ENCODE measurements at regions not wholly inside any gene's neighbourhood (a gene's known extent, or its start where the extent isn't known, plus 50 kb on each side); places are given as distances from the start of the nearest gene placed in this dataset.

DNA sequence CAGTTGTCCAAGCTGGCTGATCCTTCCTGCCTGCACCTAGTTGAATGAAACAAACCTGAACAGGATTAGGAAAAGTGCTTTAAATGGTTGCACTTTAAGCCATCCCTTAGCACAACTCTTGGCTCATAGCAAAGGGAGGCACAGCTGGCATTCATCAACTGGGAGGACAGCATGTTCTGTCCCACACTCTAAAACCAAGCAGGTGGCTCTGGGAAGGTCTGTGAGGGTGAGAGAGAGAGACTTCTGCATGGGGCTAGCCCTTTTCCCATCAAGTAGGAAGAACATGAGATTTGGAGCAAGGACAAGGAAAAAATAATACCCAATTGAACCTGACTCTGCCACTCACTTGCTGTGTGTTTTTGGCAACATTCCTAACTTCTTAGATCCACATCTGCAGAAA is 140.9 kb upstream of the CCL2 start:
- no peak for ATAC-seq (replicated peaks)
- no peaks in the 10 kb centered on the region for H3K36me3 Mint-ChIP-seq (ENCODE audit: low read depth)
- H3K27me3 Mint-ChIP-seq, result peaks cover 33% of the 10 kb centered on the region
- no peak overlapping the region for H3K4me3 Mint-ChIP-seq
- no peaks in the 10 kb centered on the region for H3K4me1 Mint-ChIP-seq
- H3K9me3 Mint-ChIP-seq, result no peaks in the 10 kb centered on the region
- no peak overlapping the region for H3K27ac Mint-ChIP-seq

DNA sequence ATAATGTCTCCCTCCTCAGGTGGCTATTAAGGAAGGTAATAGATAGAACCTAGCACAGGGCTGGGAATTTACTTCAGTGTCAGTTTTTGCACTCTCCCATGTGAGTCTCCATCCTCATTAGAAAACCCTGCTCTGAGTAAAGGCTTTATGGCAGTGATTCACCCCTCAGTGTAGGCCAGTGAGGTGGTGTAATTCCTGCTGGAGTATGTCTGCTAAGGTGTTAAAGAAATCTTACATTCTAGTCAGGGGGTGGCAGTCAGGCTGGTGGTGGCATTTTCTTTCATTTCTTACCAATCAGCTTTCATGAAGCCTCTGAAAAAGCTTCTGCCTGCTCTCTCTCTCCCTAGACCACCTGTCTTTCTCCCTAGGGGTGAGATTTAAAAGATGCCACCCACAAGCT is 138.8 kb upstream of the CCL2 start:
- H3K36me3 Mint-ChIP-seq (ENCODE audit: low read depth), result no peaks in the 10 kb centered on the region
- H3K27me3 Mint-ChIP-seq, result peaks cover 37% of the 10 kb centered on the region
- no peaks in the 10 kb centered on the region for H3K9me3 Mint-ChIP-seq
- no peak overlapping the region for H3K27ac Mint-ChIP-seq
- no peaks in the 10 kb centered on the region for H3K4me1 Mint-ChIP-seq
- no peak for ATAC-seq (replicated peaks)
- no peak overlapping the region for H3K4me3 Mint-ChIP-seq

DNA sequence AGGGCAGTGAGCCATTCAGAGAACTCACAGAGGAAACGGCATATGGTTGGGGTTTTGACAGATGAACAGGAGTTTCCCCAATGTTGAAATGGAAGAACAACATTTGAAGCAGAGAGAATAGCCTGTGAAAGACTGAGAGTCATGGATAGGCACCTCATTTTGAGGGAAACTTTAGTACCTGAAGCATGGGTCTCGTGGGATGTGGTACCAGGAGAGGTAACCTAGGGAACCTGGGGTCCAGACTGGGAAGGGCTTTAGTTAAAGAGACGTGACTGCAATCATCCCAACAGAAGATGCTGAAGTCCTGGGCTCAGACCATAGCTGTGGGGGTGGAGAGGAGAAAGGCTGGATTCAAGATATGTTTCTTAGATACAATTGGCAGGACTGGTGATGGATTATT is 137.8 kb upstream of the CCL2 start:
- Mint-ChIP-seq H3K9me3 (no peaks in the 10 kb centered on the region), H3K27me3 (peaks cover 47% of the 10 kb centered on the region), H3K4me3 (no peak overlapping the region), H3K4me1 (no peaks in the 10 kb centered on the region), H3K36me3 (ENCODE audit: low read depth) (no peaks in the 10 kb centered on the region), H3K27ac (no peak overlapping the region)
- no peak for ATAC-seq (replicated peaks)

DNA sequence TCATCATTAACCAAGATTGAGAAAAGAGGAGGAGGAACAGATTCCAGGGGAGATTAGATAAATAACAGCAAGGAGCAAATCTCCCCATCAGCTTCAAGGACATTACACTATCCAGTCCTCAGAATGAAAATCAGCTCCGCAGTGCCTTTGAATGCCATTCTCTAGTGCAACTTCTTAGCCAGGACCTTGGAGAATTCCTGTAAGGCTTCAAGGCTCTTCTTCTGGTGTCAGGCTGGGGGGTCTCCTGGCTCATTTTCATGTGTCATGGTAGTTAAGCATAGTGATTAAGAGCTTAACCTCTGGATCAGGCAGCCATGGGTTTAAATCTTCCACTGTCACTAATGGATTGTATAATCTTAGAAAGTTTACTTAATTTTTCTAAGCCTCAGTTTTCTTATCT is 137.3 kb upstream of the CCL2 start:
- Mint-ChIP-seq H3K4me1 (no peaks in the 10 kb centered on the region), H3K4me3 (no peak overlapping the region)

DNA sequence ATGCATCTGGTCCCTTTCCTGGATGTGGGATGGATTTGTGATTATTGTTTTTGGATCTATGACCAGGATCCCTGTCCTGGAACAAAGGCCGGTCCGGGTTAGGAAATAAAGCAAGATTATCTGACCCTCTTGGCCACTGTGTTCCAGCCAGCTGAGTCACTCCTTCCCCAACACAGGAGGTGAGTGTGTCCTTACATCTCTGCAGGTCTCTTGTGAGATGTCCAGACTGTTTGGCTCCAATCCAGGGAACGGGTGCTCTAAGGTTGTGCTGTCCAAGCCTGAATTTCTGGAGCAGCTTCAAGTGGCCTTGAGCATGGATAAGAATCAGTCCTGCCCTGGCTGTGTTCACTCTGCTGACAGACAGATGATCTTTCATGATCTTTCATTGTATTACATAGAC is 136.5 kb upstream of the CCL2 start:
- ATAC-seq (replicated peaks), result no peak
- H3K4me3 Mint-ChIP-seq, result no peak overlapping the region
- no peak overlapping the region for H3K27ac Mint-ChIP-seq
- H3K27me3 Mint-ChIP-seq, result peaks cover 45% of the 10 kb centered on the region
- H3K36me3 Mint-ChIP-seq (ENCODE audit: low read depth), result no peaks in the 10 kb centered on the region
- no peaks in the 10 kb centered on the region for H3K4me1 Mint-ChIP-seq
- H3K9me3 Mint-ChIP-seq, result no peaks in the 10 kb centered on the region

More for the DNA sequence above, 137.3 kb upstream of the CCL2 start:
- ATAC-seq (replicated peaks), result no peak
- H3K27me3 Mint-ChIP-seq, result peaks cover 46% of the 10 kb centered on the region
- no peaks in the 10 kb centered on the region for H3K36me3 Mint-ChIP-seq (ENCODE audit: low read depth)
- H3K27ac Mint-ChIP-seq, result no peak overlapping the region
- no peaks in the 10 kb centered on the region for H3K9me3 Mint-ChIP-seq

DNA sequence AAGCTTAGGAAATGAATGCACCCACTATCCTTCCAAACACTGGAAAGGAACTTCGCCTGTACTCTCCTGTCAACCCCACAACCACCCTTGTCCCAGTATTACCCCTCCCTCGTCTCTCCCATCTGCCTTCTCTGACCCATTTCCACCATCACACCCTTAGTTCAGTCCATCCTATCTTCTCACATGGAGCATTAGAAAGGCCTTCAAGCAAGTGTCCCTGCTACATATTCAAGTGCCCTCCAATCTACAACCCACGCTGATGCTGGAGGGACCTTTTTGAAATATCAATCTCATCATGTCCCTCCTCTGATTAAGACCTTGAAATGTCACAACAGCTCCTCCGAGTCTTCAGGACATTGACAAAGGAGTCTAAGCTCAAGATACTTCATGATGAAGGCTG is 133.8 kb upstream of the CCL2 start:
- Mint-ChIP-seq H3K27ac (no peak overlapping the region), H3K4me1 (no peaks in the 10 kb centered on the region), H3K4me3 (no peak overlapping the region), H3K27me3 (peaks cover 46% of the 10 kb centered on the region), H3K9me3 (no peaks in the 10 kb centered on the region), H3K36me3 (ENCODE audit: low read depth) (no peaks in the 10 kb centered on the region)
- ATAC-seq (replicated peaks), result no peak

DNA sequence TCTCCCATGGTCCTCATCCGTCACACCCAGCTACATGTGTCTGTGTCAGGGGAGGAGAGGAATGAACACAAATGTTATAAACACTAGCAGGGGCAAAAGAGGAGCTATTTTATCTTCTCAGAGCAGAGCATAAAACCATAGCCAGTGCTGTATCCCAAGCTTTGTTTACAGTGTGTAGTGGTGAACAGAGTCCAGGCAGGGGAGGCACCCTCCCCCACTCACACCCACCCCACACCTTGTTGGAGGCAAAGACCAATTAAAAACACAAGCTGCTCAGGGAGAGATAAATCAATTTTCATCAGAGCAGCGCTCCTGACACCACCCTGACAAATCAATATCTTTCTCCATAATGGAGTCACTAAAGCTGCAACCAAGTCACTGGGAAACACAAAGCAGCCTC is 132.6 kb upstream of the CCL2 start:
- no peak overlapping the region for H3K4me3 Mint-ChIP-seq
- H3K27me3 Mint-ChIP-seq, result peaks cover 37% of the 10 kb centered on the region
- H3K9me3 Mint-ChIP-seq, result no peaks in the 10 kb centered on the region
- ATAC-seq (replicated peaks), result no peak
- H3K36me3 Mint-ChIP-seq (ENCODE audit: low read depth), result no peaks in the 10 kb centered on the region
- no peak overlapping the region for H3K27ac Mint-ChIP-seq
- H3K4me1 Mint-ChIP-seq, result no peaks in the 10 kb centered on the region

DNA sequence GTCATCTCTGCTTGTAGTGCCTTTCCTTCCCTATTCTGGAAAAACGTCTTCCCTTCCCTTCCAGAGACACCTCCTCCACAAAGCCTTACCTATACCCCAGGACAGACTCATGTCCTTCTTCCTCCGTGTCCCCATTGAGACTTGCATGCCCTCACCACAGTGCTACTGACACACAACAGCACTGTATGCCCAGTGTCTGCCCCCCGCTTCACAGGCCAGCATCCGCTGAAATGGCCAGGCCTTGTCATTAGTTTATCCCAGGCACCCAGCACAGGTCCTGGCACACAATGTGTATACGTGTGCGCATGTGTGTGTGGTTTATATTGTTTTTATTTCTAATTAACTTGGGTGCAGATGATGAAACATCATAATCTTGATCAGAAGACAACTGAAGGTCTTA is 130.1 kb upstream of the CCL2 start:
- H3K36me3 Mint-ChIP-seq (ENCODE audit: low read depth), result no peaks in the 10 kb centered on the region
- H3K4me1 Mint-ChIP-seq, result no peaks in the 10 kb centered on the region
- no peak overlapping the region for H3K4me3 Mint-ChIP-seq
- no peak overlapping the region for H3K27ac Mint-ChIP-seq
- H3K9me3 Mint-ChIP-seq, result no peaks in the 10 kb centered on the region
- ATAC-seq (replicated peaks), result no peak
- H3K27me3 Mint-ChIP-seq, result peaks cover 33% of the 10 kb centered on the region

DNA sequence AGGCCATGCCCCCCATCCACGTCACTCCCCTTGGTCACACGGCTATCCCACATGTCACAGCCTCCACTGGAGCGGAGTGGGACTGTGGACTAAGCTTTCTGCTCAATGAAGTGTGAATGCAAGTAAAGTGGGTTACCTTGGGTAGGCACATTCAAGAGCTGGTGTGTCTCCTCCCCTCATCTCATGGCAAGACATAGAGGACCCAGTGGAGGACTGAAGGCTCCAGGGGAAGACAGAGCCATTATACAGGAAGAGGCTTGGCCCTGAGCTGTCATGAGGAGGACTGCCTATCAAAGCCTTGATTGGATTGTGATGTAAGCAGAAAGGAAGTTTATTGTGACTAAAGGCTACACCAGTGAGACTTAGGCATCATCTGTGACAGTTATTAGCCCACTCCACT is 129.2 kb upstream of the CCL2 start:
- no peaks in the 10 kb centered on the region for H3K36me3 Mint-ChIP-seq (ENCODE audit: low read depth)
- ATAC-seq (replicated peaks), result no peak
- H3K27me3 Mint-ChIP-seq, result peaks cover 33% of the 10 kb centered on the region
- no peak overlapping the region for H3K4me3 Mint-ChIP-seq
- no peaks in the 10 kb centered on the region for H3K9me3 Mint-ChIP-seq
- H3K4me1 Mint-ChIP-seq, result no peaks in the 10 kb centered on the region
- no peak overlapping the region for H3K27ac Mint-ChIP-seq

DNA sequence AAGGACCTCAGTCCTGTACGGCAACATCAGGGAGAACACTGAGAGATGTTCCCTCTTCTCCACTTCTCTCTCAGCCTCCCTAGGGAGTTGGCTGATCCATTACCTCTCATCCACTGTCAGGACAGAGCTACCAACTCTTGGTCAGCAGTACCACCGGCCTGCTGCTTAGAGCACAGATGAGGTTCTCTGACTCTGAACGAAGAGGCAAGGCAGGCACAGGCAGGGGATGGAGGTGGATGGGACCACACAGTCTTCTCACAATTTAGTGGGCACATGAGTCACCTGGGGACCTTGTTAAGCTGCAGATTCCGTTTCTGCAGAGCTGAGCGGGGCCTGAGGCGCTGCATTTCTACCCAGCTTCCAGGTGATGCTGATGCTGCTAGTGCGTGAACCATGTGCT is 128.6 kb upstream of the CCL2 start:
- H3K36me3 Mint-ChIP-seq (ENCODE audit: low read depth), result no peaks in the 10 kb centered on the region
- H3K9me3 Mint-ChIP-seq, result no peaks in the 10 kb centered on the region
- ATAC-seq (replicated peaks), result no peak

DNA sequence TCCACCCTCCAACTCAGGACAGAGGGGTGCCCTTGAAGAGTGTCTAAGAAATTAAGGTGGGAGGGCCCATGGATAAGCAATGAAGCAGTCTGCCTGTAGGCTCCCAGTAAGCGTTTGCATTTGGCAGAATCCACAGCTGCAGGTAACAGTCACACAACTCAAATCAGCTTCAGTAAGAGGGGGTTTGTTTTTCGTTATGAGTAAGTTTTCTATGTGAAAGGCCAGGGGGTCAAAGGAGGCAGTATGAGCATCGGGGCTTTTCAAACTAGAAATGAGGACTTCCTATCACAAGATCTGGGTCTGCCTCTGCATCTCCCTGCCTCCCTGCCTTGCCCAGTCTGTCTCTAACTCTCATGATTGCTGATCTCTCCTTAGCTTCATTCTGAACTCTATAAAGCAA is 128.1 kb upstream of the CCL2 start:
- ATAC-seq (replicated peaks), result no peak
- no peaks in the 10 kb centered on the region for H3K4me1 Mint-ChIP-seq
- no peak overlapping the region for H3K27ac Mint-ChIP-seq
- H3K4me3 Mint-ChIP-seq, result no peak overlapping the region
- H3K36me3 Mint-ChIP-seq (ENCODE audit: low read depth), result no peaks in the 10 kb centered on the region
- no peaks in the 10 kb centered on the region for H3K9me3 Mint-ChIP-seq
- H3K27me3 Mint-ChIP-seq, result peaks cover 25% of the 10 kb centered on the region

More for the DNA sequence above, 128.6 kb upstream of the CCL2 start:
- no peak overlapping the region for H3K27ac Mint-ChIP-seq
- H3K4me3 Mint-ChIP-seq, result no peak overlapping the region
- peaks cover 30% of the 10 kb centered on the region for H3K27me3 Mint-ChIP-seq
- H3K4me1 Mint-ChIP-seq, result no peaks in the 10 kb centered on the region

DNA sequence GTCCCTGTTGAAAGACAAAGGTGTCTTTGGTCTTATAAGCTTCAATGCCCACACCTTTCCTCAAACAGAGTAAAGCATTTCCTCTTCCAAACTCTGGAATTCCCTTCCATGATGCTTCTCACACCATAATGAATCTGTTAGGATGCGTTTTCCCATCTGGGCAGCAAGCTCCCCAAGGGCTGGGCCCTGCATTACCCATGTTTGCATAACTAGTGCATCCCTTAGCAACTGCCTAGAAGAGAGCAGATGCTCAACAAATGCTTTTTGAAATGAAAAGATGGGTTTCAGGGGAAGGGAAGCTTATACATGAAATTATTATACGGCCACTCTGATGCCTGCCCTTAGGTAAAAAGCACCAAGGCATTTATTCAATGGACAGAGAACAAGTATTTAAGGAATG is 124.5 kb upstream of the CCL2 start:
- ATAC-seq (replicated peaks), result no peak
- no peaks in the 10 kb centered on the region for H3K36me3 Mint-ChIP-seq (ENCODE audit: low read depth)
- H3K4me3 Mint-ChIP-seq, result no peak overlapping the region
- no peak overlapping the region for H3K27ac Mint-ChIP-seq
- H3K27me3 Mint-ChIP-seq, result peaks cover 10% of the 10 kb centered on the region
- no peaks in the 10 kb centered on the region for H3K9me3 Mint-ChIP-seq
- no peaks in the 10 kb centered on the region for H3K4me1 Mint-ChIP-seq

DNA sequence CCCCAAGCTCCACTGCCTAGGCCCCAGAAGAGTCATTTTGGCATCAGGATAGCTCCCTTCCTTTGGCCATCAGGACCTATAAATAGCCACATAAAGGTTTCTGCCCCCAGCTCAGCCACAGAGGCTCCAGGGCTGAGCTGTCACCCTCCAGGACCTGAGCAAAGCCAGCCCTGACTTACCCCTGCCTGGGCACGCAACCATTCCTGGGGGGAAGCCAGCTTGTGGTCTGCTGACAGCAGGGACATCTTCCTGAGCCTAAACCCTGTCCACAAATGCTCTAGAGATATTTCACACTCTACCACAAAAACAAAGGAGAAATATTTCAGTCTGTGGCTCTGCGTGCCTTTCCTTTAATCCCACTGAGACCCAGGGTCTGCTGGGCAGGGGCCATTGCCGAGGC is 123.7 kb upstream of the CCL2 start:
- H3K4me1 Mint-ChIP-seq, result no peaks in the 10 kb centered on the region
- no peaks in the 10 kb centered on the region for H3K36me3 Mint-ChIP-seq (ENCODE audit: low read depth)
- no peak overlapping the region for H3K27ac Mint-ChIP-seq
- no peak overlapping the region for H3K4me3 Mint-ChIP-seq
- ATAC-seq (replicated peaks), result no peak
- H3K9me3 Mint-ChIP-seq, result no peaks in the 10 kb centered on the region
- H3K27me3 Mint-ChIP-seq, result peaks cover 10% of the 10 kb centered on the region

DNA sequence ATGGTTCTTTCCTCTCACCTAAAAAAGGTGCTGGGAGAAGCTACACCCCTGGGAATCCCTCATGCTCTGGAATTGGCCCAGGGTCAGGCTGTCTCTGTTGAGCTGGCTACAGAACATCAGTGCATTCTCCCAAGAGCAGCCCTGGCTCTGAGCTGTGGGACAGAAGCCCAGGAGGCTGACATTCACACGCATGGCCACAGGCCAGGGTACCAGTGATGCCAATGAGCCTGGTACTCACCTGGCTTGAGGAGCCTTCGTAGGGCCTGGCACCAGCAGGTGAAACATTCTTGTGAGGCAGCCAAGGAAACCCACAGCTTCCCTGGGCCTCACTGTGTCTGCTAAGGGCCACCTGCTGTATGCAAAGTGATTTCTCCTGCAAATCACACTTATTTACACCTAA is 121.7 kb upstream of the CCL2 start:
- no peak overlapping the region for H3K4me3 Mint-ChIP-seq

DNA sequence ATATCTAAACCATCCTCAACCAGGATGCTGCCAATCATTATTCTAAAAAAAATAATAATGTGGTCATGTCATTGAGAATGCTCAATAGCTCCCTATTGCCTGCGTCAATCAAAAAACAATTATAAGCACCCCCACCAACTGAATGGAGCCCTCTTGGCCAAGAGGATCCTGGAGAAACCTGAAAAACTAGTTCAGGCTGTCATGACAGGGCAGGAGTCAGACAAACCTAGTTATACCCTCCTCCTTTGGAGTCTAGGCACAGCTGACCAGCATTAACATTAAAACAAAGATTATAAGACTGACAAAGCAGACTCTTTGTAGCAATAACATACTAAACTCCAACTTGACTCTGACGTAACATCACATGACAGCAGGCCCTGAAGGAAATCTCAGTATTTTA is 119.2 kb upstream of the CCL2 start:
- H3K9me3 Mint-ChIP-seq, result no peaks in the 10 kb centered on the region
- H3K27me3 Mint-ChIP-seq, result peaks cover 31% of the 10 kb centered on the region
- no peak for ATAC-seq (replicated peaks)
- no peak overlapping the region for H3K27ac Mint-ChIP-seq
- H3K4me3 Mint-ChIP-seq, result no peak overlapping the region
- H3K4me1 Mint-ChIP-seq, result no peaks in the 10 kb centered on the region
- no peaks in the 10 kb centered on the region for H3K36me3 Mint-ChIP-seq (ENCODE audit: low read depth)

More for the DNA sequence above, 121.7 kb upstream of the CCL2 start:
- no peaks in the 10 kb centered on the region for H3K36me3 Mint-ChIP-seq (ENCODE audit: low read depth)
- H3K27me3 Mint-ChIP-seq, result peaks cover 14% of the 10 kb centered on the region
- ATAC-seq (replicated peaks), result no peak
- H3K27ac Mint-ChIP-seq, result no peak overlapping the region
- no peaks in the 10 kb centered on the region for H3K4me1 Mint-ChIP-seq
- H3K9me3 Mint-ChIP-seq, result no peaks in the 10 kb centered on the region

DNA sequence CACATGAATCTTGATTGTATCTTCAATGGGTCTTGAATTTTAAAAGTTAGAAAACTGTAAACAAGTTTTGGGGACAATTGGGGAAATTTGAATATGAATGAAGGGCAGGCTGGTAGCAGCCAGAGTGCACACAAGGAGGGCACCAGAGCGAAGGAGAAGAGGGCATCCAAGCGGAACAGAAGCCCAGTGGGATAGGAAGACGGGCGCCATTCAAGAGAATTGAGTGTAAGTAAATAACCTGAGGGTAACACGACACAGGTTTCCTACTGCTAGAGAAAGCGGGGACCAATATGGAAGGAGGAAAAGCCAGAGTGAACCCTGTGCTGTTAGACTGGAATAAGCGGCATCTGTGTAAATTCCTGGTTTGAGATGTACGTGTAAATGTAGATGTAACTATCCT is 115.1 kb upstream of the CCL2 start:
- Mint-ChIP-seq H3K27ac (no peak overlapping the region), H3K9me3 (no peaks in the 10 kb centered on the region), H3K4me3 (no peak overlapping the region), H3K4me1 (no peaks in the 10 kb centered on the region), H3K27me3 (peaks cover 32% of the 10 kb centered on the region), H3K36me3 (ENCODE audit: low read depth) (no peaks in the 10 kb centered on the region)
- ATAC-seq (replicated peaks), result no peak

All from activated T-helper 17 cell treated with anti-CD3 and anti-CD28 coated beads, Interleukin-2, amount 50 U/mL, for 72 hours (primary cell).